Ishikawa (cell line): ENCODE measurements at regions not wholly inside any gene's neighbourhood (a gene's known extent, or its start where the extent isn't known, plus 50 kb on each side); places are given as distances from the start of the nearest gene placed in this dataset.

Source experiments
- RAD21 ChIP-seq: IDR thresholded peaks from 2 replicates; pipeline ENCODE4 v1.6.1; 2012; ENCODE audit warnings: low read depth
- YY1 ChIP-seq: IDR thresholded peaks from 2 replicates; pipeline ENCODE4 v1.6.1; 2012; ENCODE audit warnings: low read depth

DNA sequence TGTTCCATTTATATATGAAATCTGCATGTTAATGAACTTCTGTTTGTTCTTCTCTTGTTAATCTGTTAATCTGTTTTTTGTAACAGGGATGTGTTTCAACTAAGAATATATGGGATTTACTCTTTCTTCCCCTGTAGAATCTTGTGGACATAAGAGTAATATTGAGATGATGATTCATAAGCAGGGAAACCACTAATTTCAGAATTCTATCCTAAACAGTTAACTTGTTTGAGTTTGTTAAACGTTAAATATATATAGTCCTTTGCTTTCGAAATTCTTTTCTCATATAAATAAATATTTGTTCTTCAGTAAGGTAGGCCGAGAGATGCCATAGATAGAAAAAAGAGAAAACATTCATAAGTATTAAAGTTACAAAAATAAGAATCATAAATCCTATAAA is 1052.2 kb upstream of the SPRY2 start:
- TF ChIP-seq RAD21 = no peak
- TF ChIP-seq YY1 = no peak
